H9 (cell line): ENCODE measurements at regions not wholly inside any gene's neighbourhood (a gene's known extent, or its start where the extent isn't known, plus 50 kb on each side); places are given as distances from the start of the nearest gene placed in this dataset.

Experiments used
- DNase-seq: peaks from one replicate; pipeline ENCODE4 v3.0.0-alpha.2; 2017
- H2AFZ ChIP-seq: one replicate; pipeline ENCODE4 v1.6.1; 2013; ENCODE audit warnings: mild to moderate bottlenecking, low read length, control low read depth, moderate library complexity
- H2AK5ac ChIP-seq: 2 replicates; pipeline ENCODE4 v1.6.1; 2013; ENCODE audit warnings: low read length, control low read depth, mixed read lengths; ENCODE audit not compliant: insufficient read length
- H2BK120ac ChIP-seq: one replicate; pipeline ENCODE4 v1.6.1; 2013; ENCODE audit warnings: low read depth, mild to moderate bottlenecking, low read length, control low read depth, inconsistent platforms; ENCODE audit not compliant: poor library complexity, severe bottlenecking
- H2BK12ac ChIP-seq: 2 replicates; pipeline ENCODE4 v1.6.1; 2013; ENCODE audit warnings: low read length, control low read depth, mixed read lengths, low read depth; ENCODE audit not compliant: insufficient read length
- H2BK15ac ChIP-seq: 2 replicates; pipeline ENCODE4 v1.6.1; 2013; ENCODE audit warnings: low read depth, low read length, control low read depth
- H2BK20ac ChIP-seq: one replicate; pipeline ENCODE4 v1.6.1; 2013; ENCODE audit warnings: low read depth, mild to moderate bottlenecking, low read length, control low read depth, inconsistent platforms; ENCODE audit not compliant: poor library complexity, severe bottlenecking
- H2BK5ac ChIP-seq: 2 replicates; pipeline ENCODE4 v1.6.1; 2013; ENCODE audit warnings: low read length, control low read depth, mixed read lengths; ENCODE audit not compliant: insufficient read length
- H3K14ac ChIP-seq: 2 replicates; pipeline ENCODE4 v1.6.1; 2013; ENCODE audit warnings: low read length, control low read depth; ENCODE audit not compliant: insufficient read depth
- H3K18ac ChIP-seq: 2 replicates; pipeline ENCODE4 v1.6.1; 2013; ENCODE audit warnings: low read depth, mild to moderate bottlenecking, mixed read lengths, low read length, control low read depth; ENCODE audit not compliant: insufficient read length
- H3K23ac ChIP-seq: 2 replicates; pipeline ENCODE4 v1.6.1; 2013; ENCODE audit warnings: low read length, control low read depth, mixed read lengths, low read depth; ENCODE audit not compliant: insufficient read length
- H3K23me2 ChIP-seq: 2 replicates; pipeline ENCODE4 v1.6.1; 2013; ENCODE audit warnings: low read depth, mild to moderate bottlenecking, mixed read lengths, low read length, control low read depth; ENCODE audit not compliant: insufficient read length, poor library complexity, severe bottlenecking
- H3K27ac ChIP-seq: 2 replicates; pipeline ENCODE4 v1.5.1; 2013; ENCODE audit warnings: low read length, control low read depth, mixed read lengths, low read depth; ENCODE audit not compliant: insufficient read length
- H3K27me3 ChIP-seq: 2 replicates; pipeline ENCODE4 v1.6.1; 2013; ENCODE audit warnings: low read length, control low read depth, inconsistent platforms; ENCODE audit not compliant: insufficient read depth
- H3K4ac ChIP-seq: 2 replicates; pipeline ENCODE4 v1.6.1; 2013; ENCODE audit warnings: low read depth, mild to moderate bottlenecking, control low read depth, inconsistent platforms, low read length, moderate library complexity
- H3K4me1 ChIP-seq: 2 replicates; pipeline ENCODE4 v1.6.1; 2013; ENCODE audit warnings: low read length, control low read depth, inconsistent platforms; ENCODE audit not compliant: insufficient read depth
- H3K4me2 ChIP-seq: 2 replicates; pipeline ENCODE4 v1.6.1; 2013; ENCODE audit warnings: low read length, control low read depth, mixed read lengths; ENCODE audit not compliant: insufficient read length, insufficient read depth
- H3K56ac ChIP-seq: 2 replicates; pipeline ENCODE4 v1.6.1; 2013; ENCODE audit warnings: low read depth, mild to moderate bottlenecking, mixed read lengths, low read length, control low read depth; ENCODE audit not compliant: insufficient read length
- H3K79me1 ChIP-seq: 2 replicates; pipeline ENCODE4 v1.6.1; 2013; ENCODE audit warnings: low read depth, mild to moderate bottlenecking, moderate library complexity, low read length, control low read depth, inconsistent platforms; ENCODE audit not compliant: insufficient read depth, poor library complexity, severe bottlenecking
- H3K79me2 ChIP-seq: 2 replicates; pipeline ENCODE4 v1.6.1; 2013; ENCODE audit warnings: low read length, control low read depth, inconsistent platforms; ENCODE audit not compliant: insufficient read depth
- H3K9ac ChIP-seq: 2 replicates; pipeline ENCODE4 v1.6.1; 2013; ENCODE audit warnings: low read length, control low read depth, mixed read lengths; ENCODE audit not compliant: insufficient read length; ENCODE audit errors: extremely low read depth
- H3K9me3 ChIP-seq: one replicate; pipeline ENCODE4 v1.6.1; 2013; ENCODE audit warnings: low read depth, low read length, inconsistent platforms; ENCODE audit not compliant: control insufficient read depth
- H3T11ph ChIP-seq: one replicate; pipeline ENCODE4 v1.6.1; 2013; ENCODE audit warnings: mild to moderate bottlenecking, low read length, control low read depth, inconsistent platforms
- H4K20me1 ChIP-seq: one replicate; pipeline ENCODE4 v1.6.1; 2013; ENCODE audit not compliant: control insufficient read depth, insufficient read length, insufficient read depth
- H4K5ac ChIP-seq: 2 replicates; pipeline ENCODE4 v1.6.1; 2013; ENCODE audit warnings: low read depth, mild to moderate bottlenecking, mixed read lengths, low read length, control low read depth; ENCODE audit not compliant: insufficient read length
- H4K8ac ChIP-seq: replicated peaks from 2 replicates; pipeline ENCODE4 v1.6.1; 2013; ENCODE audit warnings: low read length, control low read depth, mixed read lengths, low read depth; ENCODE audit not compliant: insufficient read length
- H4K91ac ChIP-seq: 2 replicates; pipeline ENCODE4 v1.6.1; 2013; ENCODE audit warnings: low read depth, mild to moderate bottlenecking, moderate library complexity, mixed read lengths, low read length, control low read depth; ENCODE audit not compliant: insufficient read length
- H3K27ac Mint-ChIP-seq, 3 experiments: 2 replicates in 2 of 3; 3 replicates in 1 of 3; pipeline ENCODE4 v1.8.0; 2020 to 2021; ENCODE audit warnings: mixed read lengths in 3 of 3, mild to moderate bottlenecking in 1 of 3, moderate library complexity in 1 of 3
- H3K27me3 Mint-ChIP-seq: 2 replicates; pipeline ENCODE4 v1.8.0; 2021; ENCODE audit warnings: low read depth, mild to moderate bottlenecking, moderate library complexity, mixed read lengths
- H3K36me3 Mint-ChIP-seq, 3 experiments: 2 replicates in 2 of 3; 3 replicates in 1 of 3; pipeline ENCODE4 v1.8.0; 2020 to 2021; ENCODE audit warnings: low read depth in 3 of 3, mixed read lengths in 3 of 3; ENCODE audit not compliant: insufficient read depth in 1 of 3
- H3K4me1 Mint-ChIP-seq, 2 experiments: 2 replicates each; pipeline ENCODE4 v1.8.0; 2020; ENCODE audit warnings: mixed read lengths in 2 of 2
- H3K4me3 Mint-ChIP-seq, 2 experiments: 2 replicates in 1 of 2; 3 replicates in 1 of 2; pipeline ENCODE4 v1.8.0; 2020 to 2021; ENCODE audit warnings: mild to moderate bottlenecking in 2 of 2, mixed read lengths in 2 of 2, moderate library complexity in 1 of 2
- H3K9me3 Mint-ChIP-seq, 2 experiments: 2 replicates in 1 of 2; 3 replicates in 1 of 2; pipeline ENCODE4 v1.8.0; 2020; ENCODE audit warnings: mild to moderate bottlenecking in 2 of 2, mixed read lengths in 2 of 2, moderate library complexity in 1 of 2
- WGBS: extraction: QIAGEN DNeasy Blood & Tissue Kit; methylation state at CpG from one replicate; pipeline ENCODE4 v1.1.7; 2013; ENCODE audit warnings: missing lambda C conversion rate, low lambda C conversion rate, mixed read lengths; ENCODE audit not compliant: insufficient read length; ENCODE audit errors: extremely low coverage; 5-methylcytosine and 5-hydroxymethylcytosine counted together
- TF ChIP-seq, protein P1 (sequence below): fragments of 200-600 bp; sonication (generic); conservative IDR thresholded peaks from 3 replicates; pipeline ENCODE4 v1.8.0; 2021; ENCODE audit warnings: antibody characterized with exemption, mild to moderate bottlenecking

- H3K4me1 ChIP-seq, result no peaks in the 10 kb centered on the region
- H2BK120ac ChIP-seq, result no peak overlapping the region
- no peaks in the 10 kb centered on the region; the same call in 1 of the 2 replicates for H3K27me3 ChIP-seq
- H4K5ac ChIP-seq, result no peak overlapping the region
- H4K8ac ChIP-seq, result no peak overlapping the region
- H3K18ac ChIP-seq, result no peak overlapping the region
- WGBS, result no CpG with 5 or more reads among the region's 6 CpGs
- no peaks in the 10 kb centered on the region for H3K23me2 ChIP-seq
- no peak overlapping the region for H3K27ac ChIP-seq
- peak overlapping the region in 1 of 3 experiments; percentile 29; a peak in 1 of 7 replicates for H3K27ac Mint-ChIP-seq
- no peak overlapping the region for H3K4ac ChIP-seq
- no peak overlapping the region for H2BK20ac ChIP-seq
- no peak overlapping the region for H2BK15ac ChIP-seq
- no peak overlapping the region for H2BK12ac ChIP-seq
- peaks cover 0 to 4% (median 0%) of the 10 kb centered on the region in 3 experiments; a peak in 1 of 7 replicates for H3K36me3 Mint-ChIP-seq
- H3K9me3 ChIP-seq, result no peaks in the 10 kb centered on the region
- no peak overlapping the region for H3K56ac ChIP-seq
- no peak overlapping the region for H3K14ac ChIP-seq
- peaks cover 2 to 3% of the 10 kb centered on the region in 2 experiments; a peak in 2 of 5 replicates for H3K9me3 Mint-ChIP-seq
- no peak overlapping the region for H2AFZ ChIP-seq
- no peak overlapping the region for H4K91ac ChIP-seq
- H3K9ac ChIP-seq, result no peak overlapping the region
- H4K20me1 ChIP-seq, result no peaks in the 10 kb centered on the region
- H3K23ac ChIP-seq, result no peak overlapping the region
- H3K27me3 Mint-ChIP-seq, result no peaks in the 10 kb centered on the region
- H3K79me1 ChIP-seq, result no peaks in the 10 kb centered on the region
- no peak overlapping the region for H3K4me2 ChIP-seq
- no peak for DNase-seq
- TF ChIP-seq, protein P1, sequence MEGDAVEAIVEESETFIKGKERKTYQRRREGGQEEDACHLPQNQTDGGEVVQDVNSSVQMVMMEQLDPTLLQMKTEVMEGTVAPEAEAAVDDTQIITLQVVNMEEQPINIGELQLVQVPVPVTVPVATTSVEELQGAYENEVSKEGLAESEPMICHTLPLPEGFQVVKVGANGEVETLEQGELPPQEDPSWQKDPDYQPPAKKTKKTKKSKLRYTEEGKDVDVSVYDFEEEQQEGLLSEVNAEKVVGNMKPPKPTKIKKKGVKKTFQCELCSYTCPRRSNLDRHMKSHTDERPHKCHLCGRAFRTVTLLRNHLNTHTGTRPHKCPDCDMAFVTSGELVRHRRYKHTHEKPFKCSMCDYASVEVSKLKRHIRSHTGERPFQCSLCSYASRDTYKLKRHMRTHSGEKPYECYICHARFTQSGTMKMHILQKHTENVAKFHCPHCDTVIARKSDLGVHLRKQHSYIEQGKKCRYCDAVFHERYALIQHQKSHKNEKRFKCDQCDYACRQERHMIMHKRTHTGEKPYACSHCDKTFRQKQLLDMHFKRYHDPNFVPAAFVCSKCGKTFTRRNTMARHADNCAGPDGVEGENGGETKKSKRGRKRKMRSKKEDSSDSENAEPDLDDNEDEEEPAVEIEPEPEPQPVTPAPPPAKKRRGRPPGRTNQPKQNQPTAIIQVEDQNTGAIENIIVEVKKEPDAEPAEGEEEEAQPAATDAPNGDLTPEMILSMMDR, result no peak
- H3K4me1 Mint-ChIP-seq, result peaks cover 10 to 11% of the 10 kb centered on the region in 2 experiments
- H3K4me3 Mint-ChIP-seq, result no peak overlapping the region
- no peak overlapping the region for H2AK5ac ChIP-seq
- H3K79me2 ChIP-seq, result no peaks in the 10 kb centered on the region
- H2BK5ac ChIP-seq, result no peak overlapping the region
- H3T11ph ChIP-seq, result no peak overlapping the region
These were observed 169.1 kb upstream of the MEOX2 start for GRCh38 chr7:15855525-15856109.
